GM21825 (cell line): ENCODE measurements at regions not wholly inside any gene's neighbourhood (a gene's known extent, or its start where the extent isn't known, plus 50 kb on each side); places are given as distances from the start of the nearest gene placed in this dataset.
"Not testable (repeated sequence)": the region's sequence is repeated elsewhere in the genome, so short reads cannot be mapped to it uniquely, and the experiment has no call there.

Source experiments
- ATAC-seq: cut with Tn5 transposase; IDR thresholded peaks from one replicate; pipeline ENCODE4 v1.9.1; 2021; ENCODE audit warnings: mild to moderate bottlenecking, moderate library complexity; ENCODE audit not compliant: unreplicated experiment

- not testable (repeated sequence) for ATAC-seq
Observed at GRCh38 chr16:29153307-29153706, 168.5 kb downstream of the LAT start.

- not testable (repeated sequence) for ATAC-seq
Observed at GRCh38 chr16:29152544-29153031, 167.7 kb downstream of the LAT start.

- ATAC-seq = no peak
Observed at GRCh38 chr16:29151317-29151716, 166.5 kb downstream of the LAT start.

DNA sequence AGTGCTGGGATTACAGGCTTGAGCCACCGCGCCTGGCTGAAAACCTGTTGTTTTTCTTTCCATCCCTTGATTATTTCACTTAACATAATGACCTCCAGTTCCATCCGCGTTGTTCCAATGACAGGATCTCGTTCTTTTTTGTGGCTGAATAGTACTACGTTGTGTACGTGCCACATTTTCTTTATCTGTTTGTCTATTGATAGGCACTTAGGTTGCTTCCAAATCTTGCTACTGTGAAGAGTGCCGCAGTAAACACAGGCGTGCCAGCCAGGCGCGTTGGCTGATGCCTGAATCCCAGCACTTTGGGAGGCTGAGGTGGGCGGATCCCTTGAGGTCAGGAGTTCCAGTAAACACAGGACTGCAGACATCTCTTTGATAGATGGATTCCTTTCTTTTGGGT lies 165.1 kb downstream of the LAT start:
- ATAC-seq = not testable (repeated sequence)

GRCh38 chr16:29148867-29149272 lies 164.0 kb downstream of the LAT start:
- ATAC-seq = no peak

GRCh38 chr16:29148131-29148691 lies 163.4 kb downstream of the LAT start:
- ATAC-seq = no peak

DNA sequence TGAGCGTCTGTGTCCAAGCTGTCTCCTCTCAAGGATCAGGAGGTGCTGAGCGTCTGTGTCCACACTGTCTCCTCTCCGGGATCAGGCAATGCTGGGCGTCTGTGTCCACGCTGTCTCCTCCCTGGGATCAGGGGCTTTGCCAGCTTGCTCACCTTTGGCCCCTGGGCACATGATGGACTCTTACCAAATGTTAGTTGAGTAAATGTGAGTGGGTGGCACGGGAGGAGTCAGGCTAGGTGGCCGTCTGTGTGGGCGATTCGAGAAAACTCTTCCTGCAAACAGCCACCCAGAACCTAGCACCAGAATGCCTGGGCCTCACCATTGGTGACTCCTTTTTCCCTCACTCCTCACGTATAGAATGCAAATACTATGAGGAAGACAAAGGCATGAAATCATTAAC lies 162.9 kb downstream of the LAT start:
- ATAC-seq = not testable (repeated sequence)

GRCh38 chr16:29146808-29147643 lies 162.2 kb downstream of the LAT start:
- not testable (repeated sequence) for ATAC-seq

DNA sequence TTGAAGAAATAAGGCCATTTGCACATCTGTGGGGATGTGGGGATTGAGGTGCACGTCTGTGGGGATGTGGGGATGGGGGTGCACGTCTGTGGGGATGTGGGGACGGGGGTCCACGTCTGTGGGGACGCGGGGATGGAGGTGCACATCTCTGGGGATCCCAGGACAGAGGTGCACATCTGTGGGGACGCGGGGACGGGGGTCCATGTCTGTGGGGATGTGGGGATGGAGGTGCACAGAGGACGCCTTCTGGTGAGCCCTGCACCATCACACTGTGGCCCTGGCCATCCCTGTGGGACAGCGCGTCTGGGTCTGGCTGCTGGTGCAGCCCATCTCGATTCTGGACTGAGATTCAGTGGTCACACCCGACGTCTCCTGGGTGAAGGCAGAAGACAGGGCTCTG lies 161.4 kb downstream of the LAT start:
- no peak for ATAC-seq

- ATAC-seq = not testable (repeated sequence)
Observed at GRCh38 chr16:29145486-29146225, 160.8 kb downstream of the LAT start.

DNA sequence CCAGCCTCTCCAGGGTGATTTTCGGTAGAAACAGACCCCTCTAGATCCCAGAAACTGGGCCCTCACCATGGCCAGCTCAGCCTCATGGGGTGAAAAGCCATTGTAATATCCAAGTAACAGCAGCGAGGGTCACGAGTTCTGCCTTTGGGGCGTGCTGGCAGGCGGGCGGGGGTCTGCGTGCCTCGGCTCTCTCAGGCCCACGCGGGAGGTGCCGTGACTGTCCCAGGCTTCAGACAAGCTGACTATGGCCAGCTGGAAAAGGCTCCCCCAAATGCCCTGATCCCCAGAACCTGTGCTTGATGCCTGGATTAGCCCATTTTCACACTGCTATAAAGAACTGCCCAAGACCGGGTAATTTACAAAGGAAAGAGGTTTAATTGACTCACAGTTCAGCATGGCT lies 160.2 kb downstream of the LAT start:
- not testable (repeated sequence) for ATAC-seq

GRCh38 chr16:29144669-29145062 lies 159.8 kb downstream of the LAT start:
- ATAC-seq = not testable (repeated sequence)

- not testable (repeated sequence) for ATAC-seq
Observed at GRCh38 chr16:29143739-29144668, 159.2 kb downstream of the LAT start.

GRCh38 chr16:29142506-29142905 lies 157.7 kb downstream of the LAT start:
- ATAC-seq = not testable (repeated sequence)

GRCh38 chr16:29141586-29142324 lies 156.9 kb downstream of the LAT start:
- ATAC-seq = no peak

- not testable (repeated sequence) for ATAC-seq
Observed at GRCh38 chr16:29141121-29141520, 156.3 kb downstream of the LAT start.

DNA sequence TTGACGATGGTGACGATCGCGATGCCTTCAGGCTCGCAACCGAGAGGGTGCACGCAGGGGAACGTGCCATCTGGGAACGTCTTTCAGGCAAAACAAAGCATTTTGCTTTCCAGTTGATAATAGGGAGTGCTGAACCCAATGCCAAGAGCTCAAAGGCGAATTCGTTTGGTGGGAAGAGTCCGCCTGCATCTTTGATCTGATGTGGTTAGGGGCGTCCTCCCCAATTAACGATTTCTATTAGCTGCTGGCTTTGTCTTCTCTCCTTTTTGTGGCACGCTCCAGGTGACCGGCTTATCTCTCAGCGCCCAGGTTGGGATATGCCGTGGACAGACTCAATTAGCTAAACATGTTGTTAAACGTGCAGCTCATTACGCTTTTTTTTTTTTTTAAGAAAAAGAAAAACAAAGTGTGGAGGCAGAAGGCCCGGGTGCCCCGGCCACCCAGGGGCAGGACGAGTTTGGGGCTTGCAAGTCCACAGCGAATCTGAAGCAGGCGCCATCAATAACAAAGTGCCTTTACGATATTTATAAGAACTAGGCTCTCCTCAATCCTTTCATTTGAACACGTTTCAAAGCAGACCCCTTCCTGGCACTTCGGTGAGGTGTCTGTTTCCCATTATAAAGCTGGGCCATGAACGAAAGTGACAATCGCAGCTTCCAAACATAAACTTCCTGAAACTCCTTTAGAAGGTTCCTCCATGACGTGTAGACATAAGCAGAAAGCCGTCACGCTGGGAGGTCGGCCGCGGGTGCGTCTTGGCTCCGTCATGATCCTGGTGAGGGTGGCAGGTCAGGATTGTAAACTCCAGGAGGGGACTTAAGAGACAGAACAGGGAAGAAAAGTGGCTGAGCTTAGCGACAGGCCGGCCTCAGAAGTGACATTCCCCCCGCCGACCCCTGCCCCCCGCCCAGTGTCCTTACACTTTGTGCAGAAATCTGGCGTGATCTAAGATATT lies 155.3 kb downstream of the LAT start:
- not testable (repeated sequence) for ATAC-seq

GRCh38 chr16:29139261-29139802 lies 154.5 kb downstream of the LAT start:
- no peak for ATAC-seq
